GM23338 (cell line): ENCODE measurements at regions not wholly inside any gene's neighbourhood (a gene's known extent, or its start where the extent isn't known, plus 50 kb on each side); places are given as distances from the start of the nearest gene placed in this dataset.

Experiments used
- ATAC-seq: fragments of 200-7000 bp; cut with Tn5 transposase; 3 replicates; pipeline ENCODE4 v1.9.1; 2020
- DNase-seq: peaks from one replicate; pipeline ENCODE4 v3.0.0-alpha.2; 2015; ENCODE audit warnings: low spot score
- H2AFZ ChIP-seq: fragments of 200-600 bp; sonication (generic); 2 replicates; pipeline ENCODE4 v1.8.0; 2016; ENCODE audit warnings: antibody characterized with exemption, mild to moderate bottlenecking, moderate library complexity
- H3F3A ChIP-seq: fragments of 200-600 bp; sonication (generic); replicated peaks from 2 replicates; pipeline ENCODE4 v1.8.0; 2017; ENCODE audit warnings: antibody characterized with exemption, mixed run types, low read depth
- H3K27ac ChIP-seq: fragments of 200-600 bp; sonication (generic); 2 replicates; pipeline ENCODE4 v1.6.1; 2016; ENCODE audit warnings: low read depth
- H3K27me3 ChIP-seq: fragments of 200-600 bp; sonication (generic); 2 replicates; pipeline ENCODE4 v1.8.0; 2016; ENCODE audit warnings: mild to moderate bottlenecking, mixed run types, moderate library complexity; ENCODE audit not compliant: insufficient read depth
- H3K36me3 ChIP-seq: fragments of 200-600 bp; sonication (generic); 2 replicates; pipeline ENCODE4 v1.8.0; 2016; ENCODE audit warnings: mild to moderate bottlenecking; ENCODE audit not compliant: insufficient read depth
- H3K4me1 ChIP-seq: fragments of 200-600 bp; sonication (generic); 2 replicates; pipeline ENCODE4 v1.8.0; 2016; ENCODE audit warnings: mild to moderate bottlenecking, moderate library complexity; ENCODE audit not compliant: insufficient read depth
- H3K4me2 ChIP-seq: fragments of 200-600 bp; sonication (generic); 2 replicates; pipeline ENCODE4 v1.7.1; 2017; ENCODE audit warnings: mixed run types
- H3K4me3 ChIP-seq: fragments of 200-600 bp; sonication (generic); 2 replicates; pipeline ENCODE4 v1.6.1; 2016; ENCODE audit warnings: mixed run types
- H3K79me2 ChIP-seq: fragments of 200-600 bp; sonication (generic); replicated peaks from 2 replicates; pipeline ENCODE4 v1.8.0; 2017; ENCODE audit warnings: mild to moderate bottlenecking; ENCODE audit not compliant: insufficient read depth
- H3K9me2 ChIP-seq: fragments of 200-600 bp; sonication (generic); 2 replicates; pipeline ENCODE4 v1.8.0; 2017; ENCODE audit not compliant: insufficient read depth
- H4K20me1 ChIP-seq: fragments of 200-600 bp; sonication (generic); replicated peaks from 2 replicates; pipeline ENCODE4 v1.8.0; 2017; ENCODE audit warnings: mild to moderate bottlenecking; ENCODE audit not compliant: insufficient read depth
- H3K27ac Mint-ChIP-seq: 2 replicates; pipeline ENCODE4 v1.8.0; 2020; ENCODE audit warnings: inconsistent platforms, mild to moderate bottlenecking, moderate library complexity, mixed read lengths
- H3K27me3 Mint-ChIP-seq: 3 replicates; pipeline ENCODE4 v1.8.0; 2022; ENCODE audit warnings: low read depth, mild to moderate bottlenecking, moderate library complexity, mixed read lengths, inconsistent platforms; ENCODE audit not compliant: insufficient read depth, poor library complexity
- H3K36me3 Mint-ChIP-seq: 3 replicates; pipeline ENCODE4 v1.8.0; 2021; ENCODE audit warnings: low read depth, mild to moderate bottlenecking, inconsistent platforms, moderate library complexity, mixed read lengths
- H3K4me1 Mint-ChIP-seq: 3 replicates; pipeline ENCODE4 v1.8.0; 2020; ENCODE audit warnings: mild to moderate bottlenecking, inconsistent platforms, mixed read lengths
- H3K4me3 Mint-ChIP-seq: 3 replicates; pipeline ENCODE4 v1.8.0; 2021; ENCODE audit warnings: moderate library complexity, mild to moderate bottlenecking, inconsistent platforms, mixed read lengths
- H3K9me3 Mint-ChIP-seq: 3 replicates; pipeline ENCODE4 v1.8.0; 2020; ENCODE audit warnings: moderate library complexity, mild to moderate bottlenecking, inconsistent platforms, mixed read lengths
- CREB1 ChIP-seq: fragments of 250-450 bp; sonication (Bioruptor Pico); IDR thresholded peaks from 2 replicates; pipeline ENCODE4 v1.5.0; 2020; ENCODE audit warnings: low read depth, mild to moderate bottlenecking, moderate library complexity
- ETS1 ChIP-seq: IDR thresholded peaks from 2 replicates; pipeline ENCODE4 v1.6.1; 2016; ENCODE audit warnings: antibody characterized with exemption
- EZH2 ChIP-seq: fragments of 200-600 bp; sonication (generic); IDR thresholded peaks from one replicate; pipeline ENCODE4 v1.8.0; 2017; ENCODE audit warnings: antibody characterized with exemption, mild to moderate bottlenecking, low read depth; ENCODE audit not compliant: unreplicated experiment
- EZH2phosphoT487 ChIP-seq: fragments of 200-600 bp; sonication (generic); IDR thresholded peaks from one replicate; pipeline ENCODE4 v1.8.1; 2018; ENCODE audit warnings: antibody characterized with exemption; ENCODE audit not compliant: unreplicated experiment
- JUNB ChIP-seq: IDR thresholded peaks from one replicate; pipeline ENCODE4 v1.6.1; 2016; ENCODE audit warnings: antibody characterized with exemption; ENCODE audit not compliant: unreplicated experiment
- NANOG ChIP-seq: IDR thresholded peaks from 2 replicates; pipeline ENCODE4 v1.6.1; 2016; ENCODE audit warnings: antibody characterized with exemption, borderline replicate concordance
- POLR2AphosphoS5 ChIP-seq: IDR thresholded peaks from 2 replicates; pipeline ENCODE4 v1.6.1; 2016; ENCODE audit warnings: antibody characterized with exemption, low read depth
- STAT1 ChIP-seq: IDR thresholded peaks from one replicate; pipeline ENCODE4 v1.6.1; 2016; ENCODE audit warnings: antibody characterized with exemption; ENCODE audit not compliant: unreplicated experiment
- ZNF114 ChIP-seq: fragments of 250-450 bp; sonication (Bioruptor Pico); IDR thresholded peaks from 2 replicates; pipeline ENCODE4 v1.5.0; 2020; ENCODE audit warnings: mild to moderate bottlenecking, moderate library complexity
- ZNF331 ChIP-seq: fragments of 250-450 bp; sonication (Bioruptor Pico); IDR thresholded peaks from 2 replicates; pipeline ENCODE4 v1.5.0; 2020; ENCODE audit warnings: low read depth, mild to moderate bottlenecking, moderate library complexity
- ZNF462 ChIP-seq: fragments of 250-450 bp; sonication (Bioruptor Pico); IDR thresholded peaks from 2 replicates; pipeline ENCODE4 v1.5.0; 2020; ENCODE audit warnings: mild to moderate bottlenecking, moderate library complexity

- TF ChIP-seq ZNF462 (CRISPR knock-in tag) (no peak), ETS1 (no peak), JUNB (no peak), POLR2AphosphoS5 (no peak), NANOG (no peak), ZNF331 (no peak), CREB1 (CRISPR knock-in tag) (no peak), ZNF114 (CRISPR knock-in tag) (no peak), EZH2phosphoT487 (no peak)
These were observed 66.7 kb upstream of the ZNF32 start (continued) for GRCh38 chr10:43715334-43715733.

DNA sequence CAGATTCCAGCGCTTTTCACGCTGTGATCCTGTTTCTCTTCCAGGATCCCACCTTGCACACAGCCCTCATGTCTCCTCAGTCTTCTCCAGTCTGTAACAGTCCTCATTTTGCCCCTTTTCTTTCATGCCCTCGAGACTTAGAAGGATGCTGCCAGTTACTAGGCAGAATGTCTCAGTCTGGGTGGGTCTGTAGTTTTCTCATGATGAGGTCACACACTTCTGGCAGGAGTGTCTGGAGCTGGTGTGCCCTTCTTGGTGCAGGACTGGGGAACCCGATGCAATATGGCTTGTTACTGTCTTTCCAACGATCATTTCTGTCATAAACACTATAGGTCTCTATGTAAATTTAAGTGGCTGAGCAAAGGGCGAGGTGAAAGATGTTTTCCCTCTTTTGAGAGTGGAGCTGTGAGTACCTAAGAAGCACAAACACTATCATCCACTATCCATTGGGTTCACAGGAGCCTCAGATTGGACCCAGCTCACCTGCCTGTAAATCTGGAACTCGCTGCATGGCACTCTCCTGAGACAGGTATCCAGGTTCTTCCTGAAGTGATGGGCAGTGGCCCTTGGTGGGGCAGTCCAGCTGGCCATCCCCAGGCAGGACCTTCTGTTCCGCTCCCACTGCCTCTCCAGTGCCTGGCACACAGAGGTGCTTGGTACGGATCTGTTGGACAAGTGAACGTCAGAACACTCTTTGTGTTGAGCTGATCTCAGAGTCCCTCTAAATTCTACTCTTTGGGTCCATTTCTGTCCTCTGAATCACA, 64.3 kb upstream of the ZNF32 start:
- Histone ChIP-seq H3K4me2 (no peak overlapping the region), H3K79me2 (no peaks in the 10 kb centered on the region), H3K4me1 (no peaks in the 10 kb centered on the region), H3K27ac (no peak overlapping the region), H3K27me3 (no peaks in the 10 kb centered on the region), H3K4me3 (no peak overlapping the region), H3F3A (no peaks in the 10 kb centered on the region), H3K9me2 (no peaks in the 10 kb centered on the region), H3K36me3 (no peaks in the 10 kb centered on the region), H4K20me1 (no peaks in the 10 kb centered on the region), H2AFZ (no peak overlapping the region)
- H3K4me1 Mint-ChIP-seq, result no peaks in the 10 kb centered on the region
- H3K4me3 Mint-ChIP-seq, result no peak overlapping the region
- H3K27me3 Mint-ChIP-seq, result peaks cover 5% of the 10 kb centered on the region
- H3K36me3 Mint-ChIP-seq, result peaks cover 5% of the 10 kb centered on the region; the same call in 2 of the 3 replicates
- peaks cover 22% of the 10 kb centered on the region for H3K9me3 Mint-ChIP-seq
- H3K27ac Mint-ChIP-seq, result no peak overlapping the region
- DNase-seq (no peak), ATAC-seq (no peak)
- TF ChIP-seq ETS1, result no peak
- no peak for TF ChIP-seq STAT1
- TF ChIP-seq ZNF331, result no peak
- no peak for TF ChIP-seq NANOG
- TF ChIP-seq EZH2, result no peak
- TF ChIP-seq EZH2phosphoT487, result no peak
- TF ChIP-seq JUNB, result no peak
